ENCODE measurements at regions not wholly inside any gene's neighbourhood (a gene's known extent, or its start where the extent isn't known, plus 50 kb on each side); places are given as distances from the start of the nearest gene placed in this dataset.
"Not testable (repeated sequence)": the region's sequence is repeated elsewhere in the genome, so short reads cannot be mapped to it uniquely, and the experiment has no call there.

DNA sequence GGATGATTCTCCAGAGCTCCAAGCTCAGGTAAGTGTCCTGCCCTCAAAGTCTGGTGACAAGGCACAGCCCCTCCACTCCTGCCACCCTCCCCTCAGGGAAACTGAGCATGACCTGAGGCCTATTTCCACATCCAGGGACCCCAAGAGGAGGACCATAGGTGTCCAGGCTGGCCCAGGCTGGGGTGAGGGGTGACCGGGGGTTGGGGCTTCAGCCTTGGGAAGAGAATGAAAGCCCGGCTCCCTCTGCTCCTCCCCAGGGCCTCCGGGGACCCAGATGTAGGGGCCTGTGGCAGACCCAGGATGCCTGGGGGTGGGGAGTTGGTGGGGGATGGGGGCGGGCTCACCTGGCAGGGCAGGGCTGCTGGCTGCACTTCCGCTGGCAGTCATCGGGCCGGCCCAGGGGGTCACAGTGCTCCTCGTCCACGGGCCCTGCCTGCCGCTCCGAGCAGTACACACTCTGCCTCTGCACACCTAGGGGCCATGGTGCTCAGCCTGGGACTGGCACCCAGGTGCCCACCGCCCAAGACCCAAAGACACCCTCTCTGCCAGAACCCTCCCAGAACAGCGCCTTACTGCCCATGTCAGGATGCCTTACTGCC, 116.5 kb upstream of the AKAP13 start:
- CTCF ChIA-PET; ATAC-seq; H3K4me3 ChIP-seq; DNase-seq (ENCODE audit: low read depth in 1 of 2, low spot score in 1 of 2); POLR2A ChIA-PET; H3K4me2 ChIP-seq; H3K9me3 ChIP-seq; H3K27ac ChIP-seq; H3K4me1 ChIP-seq; FAIRE-seq: not testable (repeated sequence)
- 92% methylated on average over 9 of the region's 13 CpGs for WGBS (ENCODE audit: missing lambda C conversion rate)

DNA sequence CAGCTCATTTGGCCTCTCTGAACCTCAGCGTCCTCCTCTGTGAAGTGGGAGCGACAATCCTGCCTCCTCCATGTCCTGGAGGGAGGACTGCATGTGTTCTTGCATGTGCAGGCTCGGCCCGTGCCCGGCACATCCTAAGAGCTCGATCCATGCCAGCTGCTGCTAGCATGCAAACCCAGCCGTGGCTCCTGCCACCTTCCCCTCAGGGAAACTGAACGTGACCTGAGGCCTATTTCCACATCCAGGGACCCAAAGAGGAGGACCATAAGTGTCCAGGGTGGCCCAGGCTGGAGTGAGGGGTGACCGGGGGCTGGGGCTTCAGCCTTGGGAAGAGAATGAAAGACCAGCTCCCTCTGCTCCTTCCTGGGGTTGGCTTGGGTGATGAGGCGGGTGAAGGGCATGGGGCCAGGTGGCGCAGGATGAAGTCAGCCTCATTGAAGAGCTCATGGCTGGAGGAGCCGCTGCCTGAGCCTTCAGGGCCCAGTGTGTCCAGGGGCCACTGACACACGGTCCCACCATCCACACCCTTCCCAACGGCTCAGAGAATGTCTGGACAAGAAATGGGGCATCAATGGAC, 115.7 kb upstream of the AKAP13 start:
- POLR2A ChIA-PET; H3K4me3 ChIP-seq; DNase-seq (ENCODE audit: low read depth in 1 of 2, low spot score in 1 of 2); FAIRE-seq; CTCF ChIA-PET; H3K4me1 ChIP-seq; ATAC-seq; H3K4me2 ChIP-seq; H3K9me3 ChIP-seq; H3K27ac ChIP-seq: not testable (repeated sequence)
- 60% methylated on average over 12 of the region's 14 CpGs for WGBS (ENCODE audit: missing lambda C conversion rate)

DNA sequence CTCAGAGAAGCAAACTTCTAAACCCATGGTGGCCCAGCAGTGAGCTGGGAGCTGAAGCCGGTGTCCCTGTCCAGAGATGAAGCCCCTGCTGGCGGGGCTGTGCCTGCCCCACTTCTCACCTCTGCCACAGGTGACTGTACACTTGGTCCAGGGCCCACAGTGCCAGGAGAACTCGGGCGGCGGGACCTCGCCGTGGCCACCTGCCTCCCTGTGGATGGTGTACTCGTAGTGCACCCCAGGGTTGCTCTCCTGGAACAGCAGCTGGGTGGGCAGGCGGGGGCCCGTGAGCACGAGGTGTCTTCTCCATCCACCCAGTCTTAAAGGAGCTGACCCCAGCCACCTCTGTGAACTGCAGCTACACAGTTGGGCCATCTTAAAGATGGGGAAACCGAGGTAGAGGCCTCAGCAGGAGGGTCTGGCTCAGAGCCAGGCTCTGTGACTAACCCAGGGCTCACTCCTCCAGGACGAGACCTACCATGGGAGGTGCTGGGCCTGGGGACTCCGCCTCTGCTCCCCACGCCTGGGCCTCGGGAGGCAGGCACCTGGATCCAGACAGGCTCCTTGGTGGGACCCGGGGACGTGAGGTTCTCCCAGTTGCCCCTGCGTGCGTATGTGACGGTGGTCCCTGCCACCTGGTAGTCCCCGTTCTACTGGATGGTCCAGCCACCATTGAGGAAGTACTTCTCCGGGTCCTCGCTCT, 113.1 kb upstream of the AKAP13 start:
- FAIRE-seq; POLR2A ChIA-PET; H3K4me3 ChIP-seq; DNase-seq (ENCODE audit: low read depth in 1 of 2, low spot score in 1 of 2); H3K9me3 ChIP-seq; H3K27ac ChIP-seq; H3K4me1 ChIP-seq; CTCF ChIA-PET; H3K4me2 ChIP-seq: not testable (repeated sequence)
- WGBS (ENCODE audit: missing lambda C conversion rate), result no CpG with 5 or more reads among the region's 24 CpGs
- peak in 1 of 2 experiments; percentile 40; a peak in 3 of 6 replicates for ATAC-seq

DNA sequence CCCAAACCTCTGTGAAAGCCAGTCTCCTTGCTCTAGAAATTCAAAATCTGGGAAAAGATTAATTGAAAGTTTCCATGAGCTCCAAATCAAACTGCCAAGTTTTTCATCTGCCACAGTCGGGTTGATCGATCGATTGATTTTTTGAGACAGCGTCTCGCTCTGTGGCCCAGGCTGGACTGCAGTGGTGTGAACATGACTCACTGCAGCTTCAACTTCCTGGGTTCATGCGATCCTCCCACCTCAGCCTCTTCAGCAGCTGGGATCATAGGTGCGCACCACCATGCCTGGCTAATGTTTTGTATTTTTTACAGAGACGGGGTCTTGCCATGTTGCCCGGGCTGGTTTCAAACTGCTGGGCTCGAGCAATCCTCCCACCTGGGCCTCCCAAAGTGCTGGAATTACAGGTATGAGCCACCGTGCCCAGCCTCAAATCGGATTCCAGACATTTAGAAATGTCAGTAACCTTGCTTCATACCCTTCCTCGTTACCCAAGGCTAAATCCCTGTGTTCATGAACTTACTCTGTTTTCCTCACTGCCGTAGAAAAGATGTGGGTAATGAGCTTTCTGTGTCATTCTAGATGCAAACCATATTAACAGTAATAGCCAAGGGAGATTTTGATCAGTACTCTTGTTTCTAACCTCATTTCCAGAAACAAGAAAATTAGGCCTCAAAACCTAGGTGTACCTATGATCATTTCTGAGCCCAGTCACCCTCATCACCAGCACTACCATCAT, 105.9 kb upstream of the AKAP13 start:
- DNase-seq (ENCODE audit: low read depth in 1 of 2, low spot score in 1 of 2), result no peak
- no peak for ATAC-seq
- TF ChIP-seq SREBF2 (IDR thresholded peaks at IDR 0.05), result no peak
- no peak for TF ChIP-seq GATA3 (IDR thresholded peaks at IDR 0.05; ENCODE audit: borderline replicate concordance)
- TF ChIP-seq, protein P1, sequence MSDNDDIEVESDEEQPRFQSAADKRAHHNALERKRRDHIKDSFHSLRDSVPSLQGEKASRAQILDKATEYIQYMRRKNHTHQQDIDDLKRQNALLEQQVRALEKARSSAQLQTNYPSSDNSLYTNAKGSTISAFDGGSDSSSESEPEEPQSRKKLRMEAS (IDR thresholded peaks at IDR 0.05), result no peak
- no peak for TF ChIP-seq ZNF302 (CRISPR knock-in tag; IDR thresholded peaks at IDR 0.05)
- no peak for TF ChIP-seq MAZ (IDR thresholded peaks at IDR 0.05; ENCODE audit: borderline replicate concordance, low read depth, low read length)
- no peak for TF ChIP-seq TFCP2L1 (CRISPR knock-in tag; IDR thresholded peaks at IDR 0.05)
- FAIRE-seq, result no peak
- Histone ChIP-seq H3K4me2 (no peak overlapping the region), H3K27ac (no peak overlapping the region), H3K9me3 (no peaks in the 10 kb centered on the region), H3K4me3 (no peak overlapping the region), H3K4me1 (no peaks in the 10 kb centered on the region)
- 84% methylated on average over 14 of the region's 14 CpGs for WGBS (ENCODE audit: missing lambda C conversion rate)
- ChIA-PET CTCF (interaction anchor here (1.0 to 4.4 kb wide), 3 partner anchors 15 to 105 kb away, joined by 4 to 28 read pairs (median 13); no protein-coding TSS in a partner anchor), POLR2A (no interaction called here)

DNA sequence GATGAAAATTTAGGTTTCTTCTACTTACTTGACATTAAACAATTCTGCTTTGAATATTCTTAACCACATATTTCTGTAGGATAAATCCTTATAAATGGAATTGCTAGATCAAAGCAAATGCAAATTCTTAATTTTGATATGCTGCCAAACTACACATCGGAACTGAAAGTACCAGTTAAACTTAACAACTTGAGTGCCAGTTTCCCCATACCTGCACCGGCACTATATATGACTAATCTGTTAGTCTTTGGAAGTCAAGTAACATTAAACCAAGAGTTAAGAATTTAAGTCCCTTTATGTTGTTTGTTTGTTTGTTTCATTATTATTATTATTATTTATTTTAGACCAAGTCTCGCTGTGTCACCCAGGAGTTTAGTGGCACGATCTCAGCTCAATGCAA, 103.9 kb upstream of the AKAP13 start:
- ChIA-PET CTCF (interaction anchor here (0.6 kb wide), 1 partner anchor 553 kb away, joined by 3 read pairs; no protein-coding TSS in a partner anchor), POLR2A (no interaction called here)
- WGBS (ENCODE audit: missing lambda C conversion rate), result 81% methylated on average over 4 of the region's 4 CpGs

More for the DNA sequence above, 103.9 kb upstream of the AKAP13 start:
- TF ChIP-seq, protein P2, sequence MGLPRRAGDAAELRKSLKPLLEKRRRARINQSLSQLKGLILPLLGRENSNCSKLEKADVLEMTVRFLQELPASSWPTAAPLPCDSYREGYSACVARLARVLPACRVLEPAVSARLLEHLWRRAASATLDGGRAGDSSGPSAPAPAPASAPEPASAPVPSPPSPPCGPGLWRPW (IDR thresholded peaks at IDR 0.05), result no peak
- TF ChIP-seq KDM1A (IDR thresholded peaks at IDR 0.05; ENCODE audit: low read depth), result no peak
- TF ChIP-seq MAFK (IDR thresholded peaks at IDR 0.05; ENCODE audit: partially characterized antibody), result no peak
- TF ChIP-seq CBX8 (IDR thresholded peaks at IDR 0.05), result no peak
- no peak for TF ChIP-seq NFE2L2 (conservative IDR thresholded peaks at IDR 0.05; ENCODE audit: low read length)
- TF ChIP-seq, protein P3, sequence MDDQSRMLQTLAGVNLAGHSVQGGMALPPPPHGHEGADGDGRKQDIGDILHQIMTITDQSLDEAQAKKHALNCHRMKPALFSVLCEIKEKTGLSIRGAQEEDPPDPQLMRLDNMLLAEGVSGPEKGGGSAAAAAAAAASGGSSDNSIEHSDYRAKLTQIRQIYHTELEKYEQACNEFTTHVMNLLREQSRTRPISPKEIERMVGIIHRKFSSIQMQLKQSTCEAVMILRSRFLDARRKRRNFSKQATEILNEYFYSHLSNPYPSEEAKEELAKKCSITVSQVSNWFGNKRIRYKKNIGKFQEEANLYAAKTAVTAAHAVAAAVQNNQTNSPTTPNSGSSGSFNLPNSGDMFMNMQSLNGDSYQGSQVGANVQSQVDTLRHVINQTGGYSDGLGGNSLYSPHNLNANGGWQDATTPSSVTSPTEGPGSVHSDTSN (IDR thresholded peaks at IDR 0.05), result no peak
- no peak for TF ChIP-seq CBX2 (IDR thresholded peaks at IDR 0.05; ENCODE audit: borderline replicate concordance, low read depth)
- no peak for TF ChIP-seq ZNF302 (CRISPR knock-in tag; IDR thresholded peaks at IDR 0.05)
- TF ChIP-seq ZSCAN20 (CRISPR knock-in tag; IDR thresholded peaks at IDR 0.05), result no peak
- TF ChIP-seq POLR2AphosphoS2 (conservative IDR thresholded peaks at IDR 0.05; ENCODE audit: low read length), result no peak
- no peak overlapping the region for H3K4me3 ChIP-seq
- H3K4me2 ChIP-seq, result no peak overlapping the region
- FAIRE-seq, result no peak
- H3K4me1 ChIP-seq, result no peaks in the 10 kb centered on the region
- H3K9me3 ChIP-seq, result no peaks in the 10 kb centered on the region
- DNase-seq (ENCODE audit: low read depth in 1 of 2, low spot score in 1 of 2), result no peak
- no peak for ATAC-seq
- no peak overlapping the region for H3K27ac ChIP-seq

All from A549 (cell line).